Gastroesophageal sphincter (tissue), 3 donors: ENCODE measurements at regions not wholly inside any gene's neighbourhood (a gene's known extent, or its start where the extent isn't known, plus 50 kb on each side); places are given as distances from the start of the nearest gene placed in this dataset.

Experiments
- CTCF ChIP-seq, 4 experiments: fragments of 200-600 bp in 2 of 4; fragments of 450-650 bp in 2 of 4; sonication (generic) in 1 of 4; IDR thresholded peaks; one replicate each; pipeline ENCODE4 v1.5.1; 2017 to 2019; ENCODE audit warnings: antibody characterized with exemption in 4 of 4, mild to moderate bottlenecking in 2 of 4, moderate library complexity in 2 of 4
- EP300 ChIP-seq: sonication (generic); formaldehyde crosslinking; IDR thresholded peaks from one replicate; pipeline ENCODE4 v1.6.1; 2017; ENCODE audit warnings: antibody characterized with exemption, mild to moderate bottlenecking

- TF ChIP-seq CTCF (IDR thresholded peaks at IDR 0.05) (no peak), EP300 (no peak)
Observed at GRCh38 chr4:33911959-33912358, 2332.4 kb downstream of the ARAP2 start.
